ENCODE measurements at regions not wholly inside any gene's neighbourhood (a gene's known extent, or its start where the extent isn't known, plus 50 kb on each side); places are given as distances from the start of the nearest gene placed in this dataset.

- TF ChIP-seq CTCF (conservative IDR thresholded peaks at IDR 0.05; ENCODE audit: low read depth in 2 of 2) = no peak
- TF ChIP-seq ZNF331 (CRISPR knock-in tag; IDR thresholded peaks at IDR 0.05; ENCODE audit: low read depth) = no peak
- TF ChIP-seq REST (IDR thresholded peaks at IDR 0.05; ENCODE audit: unreplicated experiment) = no peak
- no peak for TF ChIP-seq EZH2phosphoT487 (IDR thresholded peaks at IDR 0.05; ENCODE audit: unreplicated experiment)
- no peak for TF ChIP-seq ETS1 (IDR thresholded peaks at IDR 0.05)
Measured at GRCh38 chr2:200077210-200077650, 121.8 kb downstream of the MAIP1 start (continued).

GRCh38 chr2:200077838-200078237, 122.5 kb downstream of the MAIP1 start:
- peaks cover 15% of the 10 kb centered on the region; the same call in 1 of the 2 replicates for H3K9me2 ChIP-seq (ENCODE audit: insufficient read depth)
- no peaks in the 10 kb centered on the region for H3K36me3 Mint-ChIP-seq (ENCODE audit: low read depth)
- no peaks in the 10 kb centered on the region for H3K9me3 Mint-ChIP-seq
- H3K27ac Mint-ChIP-seq = no peak overlapping the region
- no peaks in the 10 kb centered on the region for H3K36me3 ChIP-seq (ENCODE audit: insufficient read depth)
- peaks cover 2% of the 10 kb centered on the region for H3K27me3 Mint-ChIP-seq (ENCODE audit: insufficient read depth, low read depth, poor library complexity)
- no peak for ATAC-seq
- no peaks in the 10 kb centered on the region for H4K20me1 ChIP-seq (replicated peaks; ENCODE audit: insufficient read depth)
- H2AFZ ChIP-seq = peak overlapping the region; percentile 70; the same call in 1 of the 2 replicates
- peaks cover 7% of the 10 kb centered on the region; the same call in 1 of the 2 replicates for H3K4me1 ChIP-seq (ENCODE audit: insufficient read depth)
- H3K27ac ChIP-seq (ENCODE audit: low read depth) = no peak overlapping the region
- no peaks in the 10 kb centered on the region for H3F3A ChIP-seq (replicated peaks; ENCODE audit: low read depth)
- H3K4me1 Mint-ChIP-seq = peaks cover 6% of the 10 kb centered on the region; the same call in 2 of the 3 replicates
- DNase-seq (ENCODE audit: low spot score) = no peak
- no peak overlapping the region for H3K4me3 Mint-ChIP-seq
- no peaks in the 10 kb centered on the region for H3K27me3 ChIP-seq (ENCODE audit: insufficient read depth)
- H3K4me2 ChIP-seq = no peak overlapping the region
- no peak for TF ChIP-seq CTCF (conservative IDR thresholded peaks at IDR 0.05; ENCODE audit: low read depth in 2 of 2)
- no peak for TF ChIP-seq REST (IDR thresholded peaks at IDR 0.05; ENCODE audit: unreplicated experiment)
- TF ChIP-seq NANOG (IDR thresholded peaks at IDR 0.05; ENCODE audit: borderline replicate concordance) = no peak
- TF ChIP-seq JUNB (IDR thresholded peaks at IDR 0.05; ENCODE audit: unreplicated experiment) = no peak
- no peak overlapping the region for H3K4me3 ChIP-seq
- no peaks in the 10 kb centered on the region for H3K79me2 ChIP-seq (replicated peaks; ENCODE audit: insufficient read depth)

Data from GM23338 (cell line).